ENCODE measurements at regions not wholly inside any gene's neighbourhood (a gene's known extent, or its start where the extent isn't known, plus 50 kb on each side); places are given as distances from the start of the nearest gene placed in this dataset.

DNA sequence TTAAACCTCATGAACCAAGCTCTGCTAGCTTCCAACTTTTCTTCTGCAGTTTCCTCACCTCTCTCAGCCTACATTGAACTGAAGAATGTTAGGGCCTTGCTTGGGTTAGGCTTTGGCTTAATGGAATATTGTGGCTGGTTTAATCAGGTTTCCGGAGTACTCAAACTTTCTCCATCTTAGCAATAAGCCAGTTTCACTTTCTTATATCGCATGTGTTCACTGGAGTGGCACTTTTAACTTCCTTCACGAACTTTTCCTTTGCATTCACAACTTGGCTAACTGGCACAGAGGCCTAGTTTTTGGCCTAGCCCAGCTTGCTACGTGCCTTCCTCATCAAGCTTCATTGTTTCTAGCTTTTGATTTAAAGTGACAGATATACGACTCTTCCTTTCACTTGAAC is 81.0 kb upstream of the MAST4 start:
- TF ChIP-seq GATA2 (IDR thresholded peaks at IDR 0.05; ENCODE audit: low read depth, low read length) (no peak), GATA3 (IDR thresholded peaks at IDR 0.05; ENCODE audit: low read depth, low read length) (no peak)
